Thoracic aorta (tissue), 2 donors: ENCODE measurements at regions not wholly inside any gene's neighbourhood (a gene's known extent, or its start where the extent isn't known, plus 50 kb on each side); places are given as distances from the start of the nearest gene placed in this dataset.

ENCODE experiments used
- ATAC-seq: fragments of 150-250 bp; one replicate; pipeline ENCODE4 v1.8.0; 2017; ENCODE audit warnings: low read depth; ENCODE audit not compliant: insufficient number of reproducible peaks, low FRiP score
- DNase-seq: peaks from one replicate; pipeline ENCODE4 v3.0.0-alpha.2; 2020; ENCODE audit warnings: low spot score
- H3K27ac ChIP-seq, 2 donors: fragments of 200-600 bp; sonication (generic); 1 replicate in 1 of 2; 2 replicates in 1 of 2; pipeline ENCODE4 v1.5.1; 2016; ENCODE audit warnings: mild to moderate bottlenecking in 2 of 2, moderate library complexity in 2 of 2
- H3K27me3 ChIP-seq: fragments of 200-600 bp; sonication (generic); replicated peaks from 2 replicates; pipeline ENCODE4 v1.6.0; 2016; ENCODE audit warnings: mild to moderate bottlenecking; ENCODE audit not compliant: insufficient read depth
- H3K36me3 ChIP-seq: fragments of 200-600 bp; sonication (generic); one replicate; pipeline ENCODE4 v1.5.1; 2016
- H3K4me1 ChIP-seq, 2 donors: fragments of 200-600 bp; sonication (generic); 1 replicate in 1 of 2; 2 replicates in 1 of 2; pipeline versions ENCODE4 v1.5.1 to v1.6.0; 2016; ENCODE audit warnings: low read depth in 2 of 2, mild to moderate bottlenecking in 1 of 2; ENCODE audit not compliant: control insufficient read depth in 1 of 2
- H3K4me3 ChIP-seq: fragments of 200-600 bp; sonication (generic); 2 replicates; pipeline ENCODE4 v1.5.1; 2016; ENCODE audit warnings: mild to moderate bottlenecking
- H3K9me3 ChIP-seq: fragments of 200-600 bp; sonication (generic); 2 replicates; pipeline ENCODE4 v1.5.1; 2016
- TF ChIP-seq, protein P1 (sequence below): fragments of 200-600 bp; sonication (generic); IDR thresholded peaks from one replicate; pipeline ENCODE4 v1.5.1; 2019; ENCODE audit warnings: antibody characterized with exemption

- Histone ChIP-seq H3K9me3 (no peaks in the 10 kb centered on the region), H3K36me3 (no peaks in the 10 kb centered on the region), H3K27ac (no peak overlapping the region), H3K4me1 (no peaks in the 10 kb centered on the region), H3K27me3 (no peaks in the 10 kb centered on the region), H3K4me3 (no peak overlapping the region)
- TF ChIP-seq, protein P1, sequence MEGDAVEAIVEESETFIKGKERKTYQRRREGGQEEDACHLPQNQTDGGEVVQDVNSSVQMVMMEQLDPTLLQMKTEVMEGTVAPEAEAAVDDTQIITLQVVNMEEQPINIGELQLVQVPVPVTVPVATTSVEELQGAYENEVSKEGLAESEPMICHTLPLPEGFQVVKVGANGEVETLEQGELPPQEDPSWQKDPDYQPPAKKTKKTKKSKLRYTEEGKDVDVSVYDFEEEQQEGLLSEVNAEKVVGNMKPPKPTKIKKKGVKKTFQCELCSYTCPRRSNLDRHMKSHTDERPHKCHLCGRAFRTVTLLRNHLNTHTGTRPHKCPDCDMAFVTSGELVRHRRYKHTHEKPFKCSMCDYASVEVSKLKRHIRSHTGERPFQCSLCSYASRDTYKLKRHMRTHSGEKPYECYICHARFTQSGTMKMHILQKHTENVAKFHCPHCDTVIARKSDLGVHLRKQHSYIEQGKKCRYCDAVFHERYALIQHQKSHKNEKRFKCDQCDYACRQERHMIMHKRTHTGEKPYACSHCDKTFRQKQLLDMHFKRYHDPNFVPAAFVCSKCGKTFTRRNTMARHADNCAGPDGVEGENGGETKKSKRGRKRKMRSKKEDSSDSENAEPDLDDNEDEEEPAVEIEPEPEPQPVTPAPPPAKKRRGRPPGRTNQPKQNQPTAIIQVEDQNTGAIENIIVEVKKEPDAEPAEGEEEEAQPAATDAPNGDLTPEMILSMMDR: no peak
- ATAC-seq: no peak
- no peak for DNase-seq
Observed at GRCh38 chr5:35476036-35476435, 141.6 kb upstream of the SPEF2 start.

- no peak overlapping the region for H3K27ac ChIP-seq
- ATAC-seq: no peak
- TF ChIP-seq, protein P1: no peak
- no peak for DNase-seq
- no peaks in the 10 kb centered on the region for H3K9me3 ChIP-seq
- H3K4me3 ChIP-seq: no peak overlapping the region
- no peaks in the 10 kb centered on the region for H3K4me1 ChIP-seq
- no peaks in the 10 kb centered on the region for H3K36me3 ChIP-seq
- H3K27me3 ChIP-seq: no peaks in the 10 kb centered on the region
Observed at GRCh38 chr5:35473589-35473988, 144.1 kb upstream of the SPEF2 start.

DNA sequence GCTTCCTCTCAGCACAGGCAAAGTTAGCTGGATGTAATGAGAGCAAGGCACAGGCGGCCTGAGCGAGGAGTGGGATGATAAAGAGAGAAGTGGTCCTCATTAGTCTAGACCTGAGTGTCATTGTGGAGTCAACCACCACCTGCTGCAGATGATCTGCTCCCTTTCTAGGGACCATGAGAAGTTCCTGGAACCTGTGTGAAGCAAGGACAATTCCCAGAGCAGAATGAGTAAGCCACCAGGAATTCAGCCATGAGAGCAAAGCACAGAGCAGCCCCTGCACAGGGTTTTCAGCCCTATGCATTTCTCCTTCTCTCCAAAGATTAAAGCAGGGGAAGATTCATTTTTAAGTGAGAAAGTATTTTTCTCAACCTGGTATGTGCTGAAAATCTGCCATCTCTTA, 146.8 kb upstream of the SPEF2 start:
- H3K4me1 ChIP-seq: no peaks in the 10 kb centered on the region
- TF ChIP-seq, protein P1: no peak
- no peak overlapping the region for H3K4me3 ChIP-seq
- H3K36me3 ChIP-seq: no peaks in the 10 kb centered on the region
- ATAC-seq (no peak), DNase-seq (no peak)
- no peaks in the 10 kb centered on the region for H3K27me3 ChIP-seq
- no peak overlapping the region for H3K27ac ChIP-seq
- H3K9me3 ChIP-seq: no peaks in the 10 kb centered on the region

- Histone ChIP-seq H3K4me3 (no peak overlapping the region), H3K36me3 (no peaks in the 10 kb centered on the region), H3K4me1 (no peaks in the 10 kb centered on the region), H3K27me3 (no peaks in the 10 kb centered on the region), H3K9me3 (no peaks in the 10 kb centered on the region), H3K27ac (no peak overlapping the region)
- DNase-seq (no peak), ATAC-seq (no peak)
- TF ChIP-seq, protein P1: no peak
Observed at GRCh38 chr5:35468811-35469210, 148.9 kb upstream of the SPEF2 start.

- no peaks in the 10 kb centered on the region for H3K36me3 ChIP-seq
- TF ChIP-seq, protein P1: no peak
- no peaks in the 10 kb centered on the region for H3K9me3 ChIP-seq
- ATAC-seq: no peak
- no peak overlapping the region for H3K27ac ChIP-seq
- H3K4me3 ChIP-seq: no peak overlapping the region
- no peaks in the 10 kb centered on the region for H3K4me1 ChIP-seq
- H3K27me3 ChIP-seq: no peaks in the 10 kb centered on the region
- no peak for DNase-seq
Observed at GRCh38 chr5:35466746-35467145, 150.9 kb upstream of the SPEF2 start.
